H1 (cell line): ENCODE measurements at regions not wholly inside any gene's neighbourhood (a gene's known extent, or its start where the extent isn't known, plus 50 kb on each side); places are given as distances from the start of the nearest gene placed in this dataset.

Source experiments
- GTF2F1 ChIP-seq: IDR thresholded peaks from 2 replicates; pipeline ENCODE4 v1.6.1; 2012; ENCODE audit warnings: low read depth, low read length, improper control_type of control experiment, borderline replicate concordance
- MAFK ChIP-seq: IDR thresholded peaks from 2 replicates; pipeline ENCODE4 v1.6.1; 2012; ENCODE audit warnings: low read depth, mild to moderate bottlenecking, improper control_type of control experiment, low read length
- PHF8 ChIP-seq: fragments of 200-600 bp; sonication (generic); conservative IDR thresholded peaks from 2 replicates; pipeline ENCODE4 v1.7.1; 2012; ENCODE audit warnings: low read depth, mild to moderate bottlenecking, inconsistent platforms, low read length, moderate library complexity
- RAD21 ChIP-seq, 2 experiments: IDR thresholded peaks in 1 of 2; conservative IDR thresholded peaks in 1 of 2; 2 replicates each; pipeline ENCODE4 v1.6.1; 2011; ENCODE audit warnings: low read depth in 2 of 2, low read length in 2 of 2, improper control_type of control experiment in 1 of 2, inconsistent platforms in 1 of 2, mild to moderate bottlenecking in 1 of 2, moderate library complexity in 1 of 2
- SIRT6 ChIP-seq: IDR thresholded peaks from one replicate; pipeline ENCODE4 v1.7.1; 2012; ENCODE audit warnings: low read length, inconsistent platforms

DNA sequence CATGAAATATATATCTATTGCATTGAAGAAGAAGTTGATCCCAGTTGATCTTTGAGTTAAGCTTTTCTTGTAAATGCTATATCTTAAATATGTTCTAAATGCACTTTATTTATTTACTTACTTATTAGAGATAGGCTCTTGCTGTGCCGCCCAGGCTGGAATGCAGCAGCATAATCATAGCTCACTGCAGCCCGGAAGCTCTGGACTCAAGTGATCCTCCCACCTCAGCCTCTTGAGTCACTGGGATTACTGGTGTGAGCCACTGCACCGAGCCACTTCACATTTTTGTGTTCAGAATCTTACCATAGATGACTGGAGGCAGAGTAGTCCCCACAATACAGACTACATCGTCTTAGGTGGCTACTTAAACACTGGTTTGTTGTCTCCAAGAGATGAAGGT, 324.3 kb upstream of the SLIT2 start (continued):
- TF ChIP-seq PHF8 (no peak), MAFK (no peak), GTF2F1 (no peak), SIRT6 (no peak), RAD21 (IDR thresholded peaks at IDR 0.05 in 1 of 2, conservative IDR thresholded peaks at IDR 0.05 in 1 of 2; ENCODE audit: low read depth in 2 of 2, low read length in 2 of 2) (no peak)
